ENCODE measurements at regions not wholly inside any gene's neighbourhood (a gene's known extent, or its start where the extent isn't known, plus 50 kb on each side); places are given as distances from the start of the nearest gene placed in this dataset.

DNA sequence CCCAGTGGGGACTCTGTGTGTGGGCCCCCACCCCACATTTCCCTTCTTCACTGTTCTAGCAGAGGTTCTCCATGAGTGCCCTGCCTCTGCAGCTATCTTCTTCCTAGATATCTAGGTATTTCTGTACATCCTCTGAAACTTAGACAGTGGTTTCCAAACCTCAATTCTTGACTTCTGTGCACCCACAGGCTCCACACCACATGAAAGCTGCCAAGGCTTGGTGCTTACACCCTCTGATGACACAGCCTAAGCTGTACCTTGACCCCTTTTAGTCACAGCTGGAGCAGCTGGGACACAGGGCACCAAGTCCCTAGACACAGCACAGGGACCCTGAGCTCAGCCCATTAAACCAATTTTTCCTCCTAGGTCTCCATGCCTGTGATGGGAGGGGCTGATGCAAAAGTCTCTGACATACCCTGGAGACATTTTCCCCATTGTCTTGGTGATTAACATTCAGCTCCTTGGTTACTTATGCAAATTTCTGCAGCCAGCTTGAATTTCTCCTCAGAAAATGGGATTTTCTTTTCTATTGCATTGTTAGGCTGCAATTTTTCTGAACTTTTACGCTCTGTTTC, 304.5 kb downstream of the OTOL1 start:
- no peak for DNase-seq (ENCODE audit: low spot score)

DNA sequence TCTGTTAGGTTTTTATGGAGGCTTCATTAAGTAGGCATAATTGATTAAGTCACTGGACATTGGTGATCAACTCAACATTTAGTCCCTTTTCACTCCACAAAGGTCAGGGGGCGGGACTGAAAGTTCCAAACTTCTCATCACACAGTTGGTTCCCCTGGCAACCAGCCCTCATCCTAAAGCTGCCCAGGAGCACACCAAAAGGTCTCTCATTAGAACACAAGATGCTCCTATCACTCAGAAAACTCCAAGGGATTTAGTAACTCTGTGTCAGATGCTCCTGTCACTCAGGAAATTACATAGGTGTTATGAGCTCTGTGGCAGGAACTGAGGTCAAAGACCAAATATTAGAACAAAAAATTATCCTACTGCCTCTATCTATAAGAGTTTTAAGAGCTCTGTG, 321.5 kb downstream of the OTOL1 start:
- no peak for DNase-seq (ENCODE audit: low spot score)

DNA sequence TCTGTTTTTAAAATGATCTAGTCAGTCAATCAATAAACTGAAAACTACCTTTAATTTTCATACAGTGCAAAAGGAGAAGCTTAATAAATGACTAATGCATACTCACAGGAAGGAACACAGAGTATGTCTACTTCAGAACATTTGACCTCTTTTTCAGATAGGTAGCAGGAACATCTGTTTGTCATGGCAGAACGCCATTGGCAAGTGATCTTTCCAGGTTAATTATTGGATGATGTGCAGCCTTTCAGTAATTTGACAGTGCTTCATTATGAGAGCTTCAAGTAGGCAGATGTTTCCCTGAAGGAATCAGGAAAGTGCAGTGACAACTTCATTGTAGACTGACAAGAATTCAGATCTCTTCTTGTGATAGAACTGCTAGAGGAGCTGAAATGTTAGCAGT, 325.0 kb downstream of the OTOL1 start:
- DNase-seq (ENCODE audit: low spot score), result no peak

DNA sequence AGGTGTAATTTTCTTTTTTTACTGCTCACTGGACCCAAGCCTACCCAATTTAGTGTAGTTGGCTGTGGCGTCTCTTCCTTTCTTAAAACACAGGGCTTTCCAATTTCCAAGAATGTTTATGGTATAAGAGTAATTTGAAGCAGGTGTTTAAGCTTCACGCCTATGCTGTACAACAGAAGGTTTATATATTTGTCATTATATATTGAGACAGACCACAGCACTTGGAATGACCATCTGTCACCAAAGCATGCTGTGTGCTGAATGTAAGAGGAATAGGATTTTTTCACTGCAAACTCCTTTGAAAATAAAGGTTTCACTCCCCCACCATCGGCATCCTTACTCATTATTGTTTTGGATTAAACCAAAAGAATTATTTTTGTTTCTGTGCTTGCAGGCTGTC, 325.7 kb downstream of the OTOL1 start:
- no peak for DNase-seq (ENCODE audit: low spot score)

DNA sequence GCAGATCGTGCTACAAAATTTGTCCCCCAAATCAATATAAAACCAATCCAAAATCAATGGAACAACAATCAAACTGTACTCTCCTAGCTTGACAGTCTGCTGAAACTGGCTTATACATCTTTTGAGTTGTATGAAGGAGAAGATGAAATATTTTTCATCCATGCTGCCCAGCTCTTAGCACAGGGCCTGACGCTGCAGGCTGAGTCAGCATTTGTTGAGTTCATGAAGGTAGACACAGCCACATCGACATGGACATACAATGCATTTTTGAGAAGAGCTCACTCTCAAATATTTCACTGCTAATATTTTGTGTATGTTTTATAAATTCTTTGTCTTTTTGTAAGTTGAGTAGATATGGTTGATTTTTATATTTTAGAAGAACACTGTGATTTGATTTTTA, 327.3 kb downstream of the OTOL1 start:
- DNase-seq (ENCODE audit: low spot score), result no peak

DNA sequence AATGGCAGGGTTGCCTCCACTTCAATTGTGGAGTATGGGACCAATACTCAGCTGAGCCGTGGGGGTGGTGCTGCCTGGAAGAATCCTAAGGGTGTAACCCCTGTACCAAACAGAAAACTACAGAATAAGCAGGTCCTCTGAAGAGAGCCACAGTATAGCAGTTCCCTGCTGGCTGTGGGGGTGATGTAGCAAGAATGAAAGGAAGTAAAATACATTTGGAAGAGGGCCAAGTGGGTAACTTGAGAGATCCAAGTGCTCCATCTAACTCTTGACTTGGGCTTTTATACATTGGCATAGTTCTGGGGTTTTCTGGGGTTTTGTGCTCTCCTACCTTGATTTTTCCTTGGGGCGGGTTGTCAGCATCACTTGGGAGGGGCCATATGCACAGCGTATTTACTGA, 341.4 kb downstream of the OTOL1 start:
- DNase-seq (ENCODE audit: low spot score), result no peak

DNA sequence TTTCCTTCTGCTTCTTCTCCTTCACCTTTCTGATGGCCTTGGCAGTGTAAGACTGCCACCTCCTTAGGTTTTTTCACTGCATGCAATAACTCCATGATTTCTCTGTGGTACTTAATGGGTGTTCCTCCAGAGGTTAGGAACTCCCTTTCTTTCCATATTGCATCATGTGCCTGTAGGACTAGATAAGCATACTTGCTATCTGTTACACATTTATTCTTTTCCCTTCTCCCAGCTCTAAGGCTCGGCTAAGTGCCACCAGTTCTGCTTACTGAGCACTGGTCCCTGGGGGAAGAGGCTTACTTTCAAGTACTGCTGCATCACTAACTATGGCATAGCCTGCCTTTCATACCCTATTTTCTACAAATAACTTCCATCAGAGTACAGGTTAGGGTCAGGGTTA, 351.8 kb downstream of the OTOL1 start:
- DNase-seq (ENCODE audit: low spot score), result peak; percentile 15

DNA sequence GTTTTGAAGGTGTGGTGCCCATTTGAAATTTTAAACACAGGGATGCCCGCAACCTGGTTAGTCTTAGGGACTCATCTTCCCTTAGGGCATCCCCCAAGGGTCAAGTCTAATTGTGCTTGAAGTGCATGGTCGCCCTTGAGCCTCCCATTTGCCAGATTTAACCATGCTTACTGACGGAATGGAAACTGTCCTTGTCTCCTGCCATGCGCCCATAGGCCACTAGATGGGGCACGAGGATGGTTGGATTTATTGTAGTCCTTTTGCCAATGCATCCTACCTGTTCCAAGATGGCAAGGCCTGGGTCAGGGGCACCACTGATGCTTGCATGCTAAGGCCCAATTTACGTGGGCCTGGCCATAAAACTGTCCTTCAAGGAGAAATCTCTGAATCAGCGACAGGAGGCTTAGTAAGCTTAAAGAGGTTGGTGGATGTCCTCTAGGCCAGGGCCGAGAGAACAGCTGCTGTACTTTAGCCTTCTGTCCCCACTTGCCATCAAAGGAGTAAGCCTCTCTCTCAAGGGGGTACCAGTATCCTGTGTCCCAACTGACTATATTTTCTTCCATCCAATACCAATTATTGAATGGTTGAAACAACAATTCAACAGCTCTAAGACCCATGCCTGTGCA, 355.4 kb downstream of the OTOL1 start:
- DNase-seq (ENCODE audit: low spot score), result no peak

DNA sequence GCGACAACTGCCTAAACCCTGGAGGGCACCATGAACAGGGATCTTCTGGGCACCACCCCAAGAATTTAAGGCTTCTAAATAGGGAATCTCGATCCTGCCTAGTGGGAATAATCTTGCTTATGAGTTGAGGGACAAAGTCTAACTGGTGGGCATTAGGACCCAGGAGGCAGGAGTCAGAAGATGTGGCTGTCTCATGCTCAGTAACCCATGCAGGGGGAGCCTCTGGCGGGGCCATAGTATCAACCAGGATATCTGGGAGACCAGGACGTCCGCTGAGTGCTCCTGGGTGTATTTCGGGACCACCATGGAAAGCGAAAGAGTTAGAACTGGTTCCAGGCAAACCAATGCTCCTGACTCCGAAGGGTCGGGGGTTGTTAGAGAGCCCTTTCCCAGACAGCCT, 356.1 kb downstream of the OTOL1 start:
- no peak for DNase-seq (ENCODE audit: low spot score)

DNA sequence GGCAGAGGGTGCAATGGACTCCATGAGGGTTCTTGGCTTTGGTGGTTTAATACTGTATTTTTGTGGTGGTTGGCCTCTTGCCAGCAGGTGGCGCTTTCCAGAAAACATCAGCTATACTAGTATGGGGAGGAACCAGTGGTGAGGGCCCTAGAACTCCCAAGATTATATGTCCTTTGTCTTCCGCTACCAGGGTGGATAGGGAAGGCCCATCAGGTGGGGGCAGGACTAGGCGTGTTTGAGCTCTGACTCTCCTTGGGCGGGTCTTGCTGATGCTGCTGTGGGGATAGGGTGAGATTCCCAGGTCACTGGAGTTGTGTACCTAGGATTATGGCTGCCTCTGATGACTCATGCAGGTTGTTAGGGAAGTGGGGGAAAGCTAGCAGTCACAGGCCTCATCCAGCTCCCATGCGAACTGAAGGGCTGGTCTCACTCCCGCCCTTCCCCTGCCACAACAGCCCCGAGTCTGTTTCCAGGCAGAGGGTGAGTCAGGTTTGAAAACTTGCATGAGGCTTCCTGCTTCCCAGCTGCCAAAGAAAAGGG, 357.7 kb downstream of the OTOL1 start:
- peak; percentile 48 for DNase-seq (ENCODE audit: low spot score)

DNA sequence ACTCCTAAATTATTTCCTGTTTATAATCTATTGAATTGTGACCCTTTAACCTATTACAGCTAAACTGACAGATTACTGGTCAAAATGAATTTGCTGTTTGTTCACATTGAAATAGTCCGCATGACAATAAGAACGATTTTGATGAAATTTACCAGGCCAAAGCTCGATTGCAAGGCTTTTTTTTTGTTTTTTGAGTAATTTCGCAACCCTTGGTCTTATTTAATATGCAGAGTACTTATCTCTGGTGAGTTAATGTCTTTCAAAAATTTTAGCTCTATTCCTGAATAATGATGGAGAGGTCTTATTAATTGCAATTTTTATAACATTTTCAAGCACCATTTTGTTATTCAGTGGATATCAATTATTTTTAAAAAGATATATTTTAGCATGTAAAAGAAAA, 362.4 kb downstream of the OTOL1 start:
- no peak for DNase-seq (ENCODE audit: low spot score)

DNA sequence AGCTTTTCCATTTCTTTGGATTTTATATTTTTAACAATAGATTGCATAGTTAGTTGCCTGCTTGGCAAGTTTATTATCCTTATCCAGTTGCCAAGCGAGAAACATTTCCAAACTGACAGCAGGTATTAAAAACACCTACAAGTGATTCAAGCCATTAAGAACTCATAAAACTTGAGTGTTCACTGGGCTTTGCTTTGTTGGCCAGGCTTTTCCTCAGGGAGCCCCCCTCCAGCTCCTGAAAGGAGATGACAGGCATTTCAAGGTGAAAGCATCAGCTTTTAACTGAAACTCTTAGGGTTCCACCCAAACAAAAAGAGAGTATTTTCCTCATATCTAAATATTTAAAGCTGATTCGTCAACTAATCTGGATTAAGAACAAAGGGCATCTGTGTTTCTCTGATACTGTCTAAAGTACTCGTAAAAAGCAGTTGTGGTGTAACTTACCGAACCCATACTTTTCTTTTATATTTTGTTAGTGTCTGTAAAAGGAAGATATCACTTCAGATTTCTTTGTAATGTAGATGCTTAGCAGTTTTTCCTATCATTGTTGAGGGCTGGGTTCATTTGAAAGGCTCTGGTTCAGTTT, 363.4 kb downstream of the OTOL1 start:
- no peak for DNase-seq (ENCODE audit: low spot score)

DNA sequence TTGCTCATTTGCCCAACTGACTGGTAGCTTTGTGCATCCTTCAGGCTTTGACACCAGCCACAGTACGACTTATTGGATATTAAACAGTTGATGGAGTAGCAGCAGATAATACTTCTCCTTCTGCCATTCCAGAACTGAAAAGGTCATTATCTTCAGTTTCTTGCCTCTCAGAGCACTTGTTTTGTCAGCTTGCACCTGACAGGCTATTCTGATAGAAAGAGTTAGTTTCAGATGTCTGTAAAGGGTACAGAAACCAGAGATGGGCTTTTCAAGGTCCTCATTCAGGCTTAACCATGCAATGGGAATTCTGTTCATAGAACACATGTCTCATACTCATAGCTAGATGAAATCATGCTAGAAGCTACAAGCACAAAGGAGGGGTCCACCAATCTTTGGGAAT, 367.2 kb downstream of the OTOL1 start:
- DNase-seq (ENCODE audit: low spot score), result no peak

DNA sequence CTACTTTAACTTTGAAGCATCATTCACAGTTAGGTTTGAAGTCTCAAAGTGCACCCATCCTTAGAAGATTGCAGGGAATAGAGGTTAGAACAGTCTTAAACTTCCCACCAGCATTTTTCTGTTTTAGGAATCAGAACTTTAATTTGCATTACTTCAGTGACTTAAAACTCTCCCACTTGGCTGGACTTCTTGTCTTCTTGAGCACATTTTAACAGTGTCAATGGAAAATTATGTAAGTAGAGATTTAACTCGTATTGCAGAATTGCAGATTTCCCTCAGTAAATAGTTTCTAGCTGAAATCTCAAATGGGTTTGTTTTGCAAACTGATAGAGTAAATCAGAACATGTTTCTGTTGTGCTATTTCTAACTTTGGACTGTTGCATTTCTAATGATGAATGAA, 369.6 kb downstream of the OTOL1 start:
- DNase-seq (ENCODE audit: low spot score), result no peak

DNA sequence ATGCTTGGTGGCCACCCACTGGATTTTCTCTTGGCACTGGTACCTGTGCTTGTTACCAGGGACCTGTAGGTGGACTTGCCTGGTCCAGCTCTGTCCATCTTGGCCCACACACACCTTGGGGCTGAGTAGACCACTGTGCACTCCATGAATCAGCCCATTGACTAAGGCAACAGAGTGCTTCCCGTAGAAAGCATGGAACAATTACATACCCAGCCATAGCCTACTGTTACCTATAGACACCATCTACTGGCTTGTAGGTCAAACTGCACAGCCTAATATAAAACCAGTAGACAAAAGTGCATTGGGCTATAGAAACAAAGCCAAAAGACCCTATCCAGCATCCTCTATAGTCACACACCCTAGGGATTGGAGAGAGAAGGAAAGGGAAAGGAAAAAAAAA, 378.9 kb downstream of the OTOL1 start:
- no peak for DNase-seq (ENCODE audit: low spot score)

DNA sequence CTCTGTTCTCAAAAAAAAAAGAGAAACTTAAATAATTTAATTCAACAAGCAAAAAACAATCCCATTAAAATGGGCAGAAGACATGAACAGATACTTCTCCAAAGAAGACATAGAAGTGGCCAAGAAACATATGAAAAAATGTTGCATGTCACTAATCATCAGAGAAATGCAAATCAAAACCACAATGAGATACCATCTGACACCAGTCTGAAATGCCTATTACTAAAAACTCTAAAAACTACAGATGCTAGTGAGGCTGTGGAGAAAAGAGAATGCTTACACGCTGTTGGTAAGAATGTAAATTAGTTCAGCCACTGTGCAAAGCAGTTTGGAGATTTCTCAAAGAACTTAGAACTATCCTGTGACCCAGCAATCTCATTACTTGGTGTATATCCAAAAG, 382.9 kb downstream of the OTOL1 start:
- no peak for DNase-seq (ENCODE audit: low spot score)

DNA sequence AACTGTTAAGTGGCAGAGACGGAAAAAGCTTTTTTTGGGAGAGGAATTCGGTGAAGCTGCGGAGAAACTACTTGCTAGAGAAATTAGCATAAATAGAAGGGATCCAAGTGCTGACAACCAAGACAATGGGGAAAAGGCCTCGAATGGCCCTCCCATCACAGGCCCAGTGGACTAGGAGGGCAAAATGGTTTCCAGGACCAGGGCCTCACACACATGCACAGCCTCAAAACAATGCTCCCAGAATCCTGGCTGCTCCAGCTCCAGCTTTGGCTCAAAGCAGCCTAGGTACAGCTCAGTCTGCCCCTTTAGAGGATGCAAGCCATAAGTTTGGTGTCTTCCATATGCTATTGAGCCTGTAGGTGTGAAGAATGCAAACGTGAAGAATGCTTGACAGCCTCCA, 388.2 kb downstream of the OTOL1 start:
- DNase-seq (ENCODE audit: low spot score), result no peak

DNA sequence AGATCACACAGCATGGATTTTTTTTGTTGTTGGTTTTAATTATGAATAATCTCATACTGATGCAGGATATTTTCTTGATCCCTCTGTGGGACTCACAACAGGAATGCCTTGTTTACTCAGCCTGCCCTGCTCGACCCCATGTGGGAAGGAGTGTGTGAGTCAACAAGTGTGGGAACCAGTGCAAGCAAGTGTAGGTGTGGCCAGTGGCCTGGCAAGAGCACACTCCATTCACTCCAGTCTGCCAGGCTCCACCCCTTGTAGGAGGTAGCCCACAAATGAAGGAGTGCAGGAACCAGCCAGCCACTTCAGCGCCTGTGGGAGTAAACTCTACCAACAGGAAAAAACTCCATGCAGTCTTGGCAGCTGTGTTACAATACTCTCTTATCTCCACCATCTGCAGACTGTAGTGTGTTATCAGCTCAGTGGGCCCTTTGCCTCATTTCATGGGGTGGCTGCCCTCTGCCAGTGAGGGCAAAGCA, 393.6 kb downstream of the OTOL1 start:
- no peak for DNase-seq (ENCODE audit: low spot score)

DNA sequence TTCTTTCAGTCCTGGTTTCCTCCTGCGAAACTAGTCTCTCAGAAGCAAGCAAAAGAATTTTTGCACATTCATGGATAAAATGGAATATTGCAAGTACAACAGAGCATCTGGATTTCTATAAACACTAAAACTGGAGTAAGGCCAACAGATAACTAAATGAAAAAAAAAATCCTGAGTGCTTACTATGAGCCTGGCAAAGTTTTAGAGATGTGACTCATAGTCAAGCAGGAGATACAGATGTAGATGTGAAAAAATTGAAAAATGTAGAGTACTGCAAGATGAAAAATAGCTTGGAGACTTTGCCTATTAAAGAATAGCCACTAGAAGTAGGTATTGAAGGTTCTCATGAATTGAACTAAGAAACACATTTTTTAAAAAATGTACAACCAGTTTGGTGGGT, 397.4 kb downstream of the OTOL1 start:
- peak; percentile 93 for DNase-seq (ENCODE audit: low spot score)

DNA sequence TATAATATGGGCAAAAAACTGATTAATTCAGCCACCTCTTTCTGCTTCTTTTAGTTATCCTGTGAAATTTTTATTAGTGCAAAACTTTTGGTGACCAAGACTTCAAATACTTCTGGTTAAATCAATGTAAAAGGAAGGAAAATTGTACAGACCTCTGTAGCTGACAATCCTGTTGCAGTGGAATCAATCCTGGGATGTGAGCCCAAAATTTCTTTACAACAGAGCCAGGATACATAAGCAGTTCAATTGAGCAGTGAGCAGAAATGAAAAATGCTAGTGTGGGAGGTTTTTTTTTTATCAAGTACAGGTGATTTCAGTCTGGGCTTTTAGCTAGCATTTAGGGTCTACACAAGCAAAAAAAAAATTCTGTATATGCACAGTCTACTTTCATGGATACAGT, 398.0 kb downstream of the OTOL1 start:
- peak; percentile 71 for DNase-seq (ENCODE audit: low spot score)

DNA sequence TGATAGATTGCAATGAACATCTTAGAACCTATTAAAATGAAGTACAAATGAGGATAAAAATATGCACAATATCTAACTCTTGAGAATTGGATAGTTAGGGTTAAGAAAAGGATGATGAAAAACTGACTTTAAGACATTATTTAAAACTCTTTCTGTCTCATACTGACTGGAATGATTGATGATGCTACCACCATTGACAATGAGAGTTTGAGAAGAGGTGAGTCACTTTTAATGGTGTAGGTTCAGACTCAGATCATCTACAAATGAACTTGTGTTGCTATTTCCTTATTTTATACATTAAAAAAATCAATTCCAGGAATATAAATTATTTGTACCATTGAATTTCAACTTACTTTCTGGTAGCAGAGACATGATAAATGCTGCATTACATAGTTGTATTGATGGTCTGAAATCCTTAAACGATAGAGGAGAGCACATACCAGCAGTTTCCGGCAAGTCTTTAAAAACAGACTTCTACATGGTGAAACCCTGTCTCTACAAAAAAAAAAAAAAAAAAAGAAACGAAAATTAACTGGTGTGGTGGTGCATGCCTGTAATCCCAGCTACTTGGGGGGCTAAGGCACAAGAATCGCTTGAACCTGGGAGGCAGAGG, 409.0 kb downstream of the OTOL1 start:
- no peak for DNase-seq (ENCODE audit: low spot score)

DNA sequence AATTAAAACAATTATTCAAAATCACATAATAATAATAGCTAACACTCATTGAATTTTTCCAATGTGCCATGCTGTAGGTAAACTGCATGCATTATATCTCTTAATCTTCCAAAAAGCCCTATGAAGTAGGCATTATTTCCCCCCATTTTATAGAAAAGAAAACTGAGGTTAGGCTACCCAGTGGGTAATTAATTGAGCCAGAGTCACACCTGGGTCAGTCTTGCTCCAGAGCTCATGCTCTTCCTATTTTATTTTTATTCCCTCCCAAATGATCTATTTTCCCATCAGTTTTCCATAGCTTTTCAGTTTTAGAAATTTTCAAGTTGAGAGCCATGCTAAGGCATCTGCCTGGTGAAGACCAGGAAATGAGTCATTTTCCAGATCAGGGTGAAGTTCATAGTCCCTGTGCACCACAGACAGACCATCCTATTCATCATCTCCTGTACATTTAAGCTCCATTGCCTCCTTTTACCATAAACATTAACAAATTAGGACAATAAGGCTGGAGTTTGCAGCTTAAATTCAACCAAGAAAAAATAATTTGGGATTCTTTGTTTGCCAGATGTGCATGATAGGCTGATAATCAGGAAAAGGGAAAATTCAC, 417.3 kb downstream of the OTOL1 start:
- no peak for DNase-seq (ENCODE audit: low spot score)

Data from umbilical cord (tissue), 1 donor.